H4 (cell line): ENCODE measurements at regions not wholly inside any gene's neighbourhood (a gene's known extent, or its start where the extent isn't known, plus 50 kb on each side); places are given as distances from the start of the nearest gene placed in this dataset.
"Not testable (repeated sequence)": the region's sequence is repeated elsewhere in the genome, so short reads cannot be mapped to it uniquely, and the experiment has no call there.

Experiments
- DNase-seq: peaks from one replicate; pipeline ENCODE4 v3.0.0-alpha.2; 2015; ENCODE audit warnings: low spot score

DNA sequence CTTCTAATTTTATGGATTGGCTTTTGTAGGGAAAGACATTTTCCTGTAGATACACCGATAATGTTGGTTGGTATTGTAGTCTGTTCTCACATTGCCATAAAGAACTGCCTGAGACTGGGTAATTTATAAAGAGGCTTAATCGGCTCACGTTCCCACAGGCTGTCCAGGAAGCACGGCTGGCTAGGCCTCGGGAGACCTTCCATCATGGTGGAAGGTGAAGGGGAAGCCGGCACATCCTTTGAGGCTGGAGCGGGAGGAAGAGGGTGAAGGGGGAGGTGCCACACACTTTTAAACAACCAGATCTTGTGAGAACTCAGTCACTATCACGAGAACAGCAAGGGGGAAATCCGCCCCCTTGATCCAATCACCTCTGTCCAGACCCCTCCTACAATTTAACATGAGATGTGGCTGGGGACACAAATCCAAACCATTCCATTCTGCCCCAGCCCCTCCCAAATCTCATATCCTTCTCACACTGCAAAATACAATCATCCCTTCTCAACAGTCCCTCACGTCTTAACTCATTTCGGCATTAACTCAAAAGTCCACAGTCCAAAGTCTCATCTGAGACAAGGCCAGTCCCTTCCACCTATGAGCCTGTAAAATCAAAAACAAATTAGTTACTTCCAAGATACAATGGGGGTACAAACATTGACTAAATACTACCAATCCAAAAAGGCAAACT lies 66.7 kb upstream of the EIF5 start:
- DNase-seq = no peak

DNA sequence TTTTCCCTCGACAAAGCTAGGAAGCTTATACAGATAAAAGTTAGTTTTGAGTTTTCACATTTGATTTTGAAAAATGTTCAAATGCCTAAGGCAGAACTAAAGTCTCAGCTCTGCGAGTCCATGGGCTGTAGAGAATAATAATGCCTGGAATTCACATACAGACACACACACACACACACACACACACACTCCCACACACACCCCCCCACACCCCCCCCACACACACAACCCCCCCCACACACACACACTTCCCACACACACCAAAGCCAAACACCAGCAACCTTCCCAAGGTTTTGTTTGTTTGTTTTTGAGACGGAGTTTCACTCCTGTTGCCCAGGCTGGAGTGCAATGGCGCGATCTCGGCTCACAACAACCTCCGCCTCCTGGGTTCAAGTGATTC lies 62.8 kb upstream of the EIF5 start:
- DNase-seq = no peak

- DNase-seq = no peak
Measured at GRCh38 chr14:103273145-103273744, 60.8 kb upstream of the EIF5 start.

DNA sequence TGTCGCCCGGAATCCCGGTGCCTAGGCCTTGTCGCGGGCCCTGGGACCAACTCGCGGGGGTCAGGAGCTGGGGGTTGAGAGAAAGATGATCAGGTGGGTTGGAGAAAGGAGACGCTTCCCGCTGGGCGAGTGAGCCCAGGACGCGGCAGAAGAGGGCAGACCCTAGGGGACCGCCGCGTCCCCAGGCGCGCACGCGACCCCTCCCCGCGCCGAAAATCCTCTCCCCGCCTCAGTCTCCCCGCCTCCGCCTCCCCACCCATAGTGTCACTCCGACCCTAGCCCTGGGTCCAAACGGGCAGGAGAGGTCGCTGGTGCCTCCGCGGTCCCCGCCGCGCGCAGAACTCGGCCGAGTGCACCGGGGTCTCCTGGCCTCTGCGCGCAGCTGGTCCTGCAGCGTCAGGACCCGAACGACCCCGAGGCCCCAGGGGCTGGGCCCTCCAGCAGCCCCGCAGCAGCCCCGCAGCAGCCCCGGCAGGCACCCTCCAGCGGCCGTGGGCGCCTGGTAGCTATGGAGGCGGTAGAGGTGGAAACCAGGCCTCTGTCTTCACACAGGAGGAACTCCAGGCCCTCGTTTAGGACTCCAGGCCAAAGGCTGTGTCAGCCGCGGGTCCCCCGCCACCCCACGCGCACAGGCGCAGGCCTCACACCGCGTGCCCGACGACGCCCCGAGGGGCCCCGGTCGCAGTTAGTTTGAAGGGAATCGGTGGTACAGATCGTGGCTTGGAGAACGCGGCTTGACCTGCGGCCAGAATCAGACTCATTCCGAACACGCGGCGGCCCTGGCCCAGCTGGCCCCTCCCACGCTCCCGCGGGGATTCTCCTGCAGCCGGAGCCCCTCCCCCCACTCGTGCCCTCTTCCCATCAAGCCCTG lies 60.1 kb upstream of the EIF5 start:
- no peak for DNase-seq

DNA sequence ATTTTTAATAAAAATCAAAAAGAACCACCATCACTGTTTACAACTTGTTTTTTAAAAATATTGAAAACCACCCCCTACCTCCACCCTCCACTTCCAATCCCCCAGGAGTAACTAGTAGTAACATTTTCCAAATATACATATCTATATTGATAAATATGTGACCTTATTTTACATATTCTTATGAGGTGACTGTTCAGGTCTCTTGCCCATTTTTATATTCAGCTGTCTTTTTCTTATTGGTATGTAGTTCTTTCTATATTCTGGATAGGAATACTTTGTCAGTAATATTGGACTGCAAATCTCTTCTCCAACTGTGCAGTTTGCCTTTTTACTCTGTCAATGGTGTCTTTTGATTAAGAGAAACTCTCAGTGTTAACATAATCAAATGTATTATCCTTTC lies 59.0 kb upstream of the EIF5 start:
- DNase-seq = no peak

DNA sequence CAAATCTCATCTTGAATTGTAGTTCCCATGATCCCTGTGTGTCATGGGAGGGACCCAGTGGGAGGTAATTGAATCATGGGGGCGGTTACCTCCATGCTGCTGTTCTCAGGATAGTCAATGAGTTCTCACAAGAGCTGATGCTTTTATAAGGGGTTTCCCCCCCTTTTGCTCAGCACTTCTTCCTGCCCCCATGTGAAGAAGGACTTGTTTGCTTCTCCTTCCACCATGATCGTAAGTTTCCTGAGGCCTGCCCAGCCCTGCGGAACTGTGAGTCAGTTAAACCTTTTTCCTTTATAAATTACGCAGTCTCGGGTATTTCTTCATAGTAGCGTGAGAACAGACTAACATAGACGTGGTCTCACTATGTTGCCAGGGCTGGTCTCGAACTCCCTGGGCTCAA lies 56.1 kb upstream of the EIF5 start:
- no peak for DNase-seq

DNA sequence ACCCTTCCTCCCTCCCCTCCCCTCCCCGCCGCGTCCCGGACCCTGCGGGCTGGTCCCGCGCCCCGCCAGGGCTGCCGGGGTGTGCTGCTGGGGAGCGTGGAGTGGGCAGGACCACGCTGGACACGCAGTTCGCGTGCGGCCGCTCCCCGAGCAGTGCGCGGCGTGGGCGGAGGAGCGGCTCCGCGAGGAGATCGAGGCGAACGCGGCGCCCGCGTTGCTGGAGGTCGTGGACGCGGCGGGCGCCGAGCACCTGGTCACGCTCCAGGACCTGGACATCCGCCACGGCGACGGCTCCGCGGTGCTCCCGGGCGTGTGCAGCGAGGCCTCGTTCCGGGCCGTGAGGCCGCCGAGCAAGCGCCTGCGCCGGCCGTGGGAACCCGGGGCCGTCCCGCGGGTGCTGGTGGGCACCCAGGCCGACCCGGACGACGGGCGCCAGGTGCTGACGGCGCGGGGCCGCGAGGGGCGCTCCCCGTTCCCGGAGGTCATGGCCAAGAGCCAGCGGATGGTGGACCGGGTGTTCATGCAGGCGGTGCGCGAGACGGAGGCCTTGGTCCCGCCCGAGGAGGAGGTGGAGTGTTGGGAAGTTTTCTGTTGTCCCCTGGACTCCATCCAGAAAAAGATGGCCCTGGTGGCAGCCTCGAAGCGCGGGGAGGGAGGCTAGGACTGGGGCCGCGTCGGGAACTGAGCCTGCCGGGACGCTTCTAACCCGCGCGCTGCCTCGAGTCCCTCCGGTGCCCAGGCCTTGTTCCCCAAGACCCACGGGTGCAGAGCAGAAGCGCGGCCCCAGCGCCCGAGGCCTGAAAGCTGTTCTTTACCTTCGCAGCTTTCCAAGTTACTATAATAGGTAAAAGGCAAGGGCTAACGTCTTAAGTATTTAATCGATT lies 54.7 kb upstream of the EIF5 start:
- no peak for DNase-seq

GRCh38 chr14:103280278-103280928 lies 53.6 kb upstream of the EIF5 start:
- DNase-seq = no peak

GRCh38 chr14:103281496-103282231 lies 52.4 kb upstream of the EIF5 start:
- DNase-seq = peak; percentile 43

DNA sequence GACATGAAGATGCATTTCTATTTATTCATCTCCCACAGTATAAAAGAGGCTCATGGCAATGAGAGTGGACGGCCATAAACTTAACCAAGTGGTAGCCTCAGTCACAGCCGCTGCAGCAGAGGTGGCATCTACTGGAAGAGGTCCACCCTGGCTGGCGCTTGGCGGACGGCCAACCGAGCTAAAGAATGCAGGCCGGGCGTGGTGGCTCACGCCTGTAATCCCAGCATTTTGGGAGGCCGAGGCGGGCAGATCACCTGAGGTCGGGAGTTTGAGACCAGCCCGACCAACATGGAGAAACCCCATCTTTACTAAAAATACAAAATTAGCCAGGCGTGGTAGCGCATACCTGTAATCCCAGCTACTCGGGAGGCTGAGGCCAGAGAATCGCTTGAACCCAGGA lies 51.7 kb upstream of the EIF5 start:
- not testable (repeated sequence) for DNase-seq

DNA sequence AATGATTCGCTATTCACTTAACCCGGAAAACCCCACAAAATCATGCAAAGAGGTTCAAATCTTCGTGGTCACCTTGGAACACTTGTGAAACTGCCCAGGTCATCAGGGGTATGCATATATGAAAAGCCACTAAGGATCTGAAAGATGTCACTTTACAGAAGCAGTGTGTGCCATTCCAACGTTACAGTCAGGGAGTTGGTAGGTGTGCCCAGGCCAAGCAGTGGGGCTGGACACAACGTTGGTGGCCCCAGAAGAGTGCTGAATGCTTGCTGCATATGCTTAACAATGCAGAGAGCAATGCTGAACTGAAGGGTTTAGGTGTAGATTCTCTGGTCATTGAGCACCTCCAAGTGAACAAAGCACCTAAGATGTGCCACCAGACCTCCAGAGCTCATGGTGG lies 51.1 kb upstream of the EIF5 start:
- DNase-seq = no peak

GRCh38 chr14:103283916-103284315 lies 50.1 kb upstream of the EIF5 start:
- no peak for DNase-seq
